ENCODE measurements at regions not wholly inside any gene's neighbourhood (a gene's known extent, or its start where the extent isn't known, plus 50 kb on each side); places are given as distances from the start of the nearest gene placed in this dataset.

- Histone ChIP-seq H3K4me2 (ENCODE audit: low read length) (no peak overlapping the region), H2AFZ (ENCODE audit: low read length) (no peak overlapping the region), H3K27ac (ENCODE audit: low read depth, low read length, poor library complexity, severe bottlenecking) (no peak overlapping the region), H3K9me2 (ENCODE audit: insufficient read depth, low read length) (no peaks in the 10 kb centered on the region), H3K9me3 (ENCODE audit: low read length) (no peaks in the 10 kb centered on the region), H3K79me2 (ENCODE audit: insufficient read depth, low read depth, low read length) (no peaks in the 10 kb centered on the region), H4K20me1 (ENCODE audit: insufficient read depth, low read length) (no peaks in the 10 kb centered on the region), H3K4me1 (ENCODE audit: insufficient read depth, low read length, poor library complexity, severe bottlenecking) (no peaks in the 10 kb centered on the region), H3K4me3 (ENCODE audit: low read depth, low read length, poor library complexity, severe bottlenecking) (no peak overlapping the region), H3K36me3 (ENCODE audit: insufficient read depth, low read length) (no peaks in the 10 kb centered on the region)
- TF ChIP-seq CTCF (conservative IDR thresholded peaks at IDR 0.05; ENCODE audit: low read length) (no peak), EZH2phosphoT487 (IDR thresholded peaks at IDR 0.05; ENCODE audit: borderline replicate concordance, low read depth, low read length) (no peak)
- POLR2A ChIA-PET: interaction anchor here (0.6 to 0.7 kb wide), 2 partner anchors 9 to 51 kb away, joined by 3 to 4 read pairs; no protein-coding TSS in a partner anchor
- CTCF ChIA-PET (ENCODE audit: unreplicated experiment): no interaction called here
- no TSS peak for BruUV-seq (replicated peaks)
- DNase-seq (ENCODE audit: low spot score): no peak
- intact Hi-C loops (cut with micrococcal nuclease; ENCODE audit: unreplicated experiment): no loop called here
These were observed 74.5 kb upstream of the PAQR3 start for GRCh38 chr4:79013756-79014155.

GRCh38 chr4:78990938-78991810, 51.9 kb upstream of the PAQR3 start:
- no peaks in the 10 kb centered on the region for H3K9me3 ChIP-seq (ENCODE audit: low read length)
- no peak overlapping the region for H3K27ac ChIP-seq (ENCODE audit: low read depth, low read length, poor library complexity, severe bottlenecking)
- no peak overlapping the region for H2AFZ ChIP-seq (ENCODE audit: low read length)
- H4K20me1 ChIP-seq (ENCODE audit: insufficient read depth, low read length): no peaks in the 10 kb centered on the region
- intact Hi-C loops (cut with micrococcal nuclease; ENCODE audit: unreplicated experiment): no loop called here
- H3K36me3 ChIP-seq (ENCODE audit: insufficient read depth, low read length): no peaks in the 10 kb centered on the region
- no TSS peak for BruUV-seq (replicated peaks)
- no peaks in the 10 kb centered on the region for H3K79me2 ChIP-seq (ENCODE audit: insufficient read depth, low read depth, low read length)
- DNase-seq (ENCODE audit: low spot score): no peak
- TF ChIP-seq CTCF (conservative IDR thresholded peaks at IDR 0.05; ENCODE audit: low read length): no peak
- no peak for TF ChIP-seq EZH2phosphoT487 (IDR thresholded peaks at IDR 0.05; ENCODE audit: borderline replicate concordance, low read depth, low read length)
- H3K4me1 ChIP-seq (ENCODE audit: insufficient read depth, low read length, poor library complexity, severe bottlenecking): no peaks in the 10 kb centered on the region
- CTCF ChIA-PET (ENCODE audit: unreplicated experiment): no interaction called here
- no peak overlapping the region for H3K4me2 ChIP-seq (ENCODE audit: low read length)
- H3K9me2 ChIP-seq (ENCODE audit: insufficient read depth, low read length): no peaks in the 10 kb centered on the region
- no peak overlapping the region for H3K4me3 ChIP-seq (ENCODE audit: low read depth, low read length, poor library complexity, severe bottlenecking)
- POLR2A ChIA-PET: interaction anchor here (1.1 to 1.5 kb wide), 2 partner anchors 8 to 30 kb away, joined by 3 read pairs; no protein-coding TSS in a partner anchor

DNA sequence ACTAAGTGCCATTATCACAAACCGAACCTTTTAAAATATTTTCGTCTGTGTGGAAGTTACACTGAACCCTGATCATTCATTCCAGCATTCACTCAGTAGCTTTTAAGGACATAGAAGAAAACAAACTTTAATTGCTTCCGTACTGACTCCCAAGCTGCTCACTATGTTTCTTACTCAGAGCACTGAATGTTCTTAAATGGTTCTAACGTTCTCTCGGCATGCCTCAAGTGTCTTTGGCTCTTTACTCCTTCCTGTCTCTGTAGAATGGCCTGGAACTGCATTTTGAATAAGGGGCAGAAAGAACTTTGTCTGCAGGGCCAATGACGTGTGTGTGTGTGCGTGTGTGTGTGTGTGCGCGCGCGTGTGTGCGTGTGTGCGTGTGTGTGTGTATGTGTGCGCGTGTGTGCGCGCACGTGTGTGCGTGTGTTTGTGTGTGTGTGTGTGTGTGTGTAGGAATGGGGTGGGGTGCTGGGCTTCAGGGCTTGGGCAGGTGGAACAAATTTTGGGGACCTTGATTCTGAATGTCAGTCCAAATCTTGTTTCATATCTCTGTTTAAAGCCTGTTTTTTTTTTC, 50.5 kb upstream of the PAQR3 start:
- Histone ChIP-seq H3K9me2 (ENCODE audit: insufficient read depth, low read length) (no peaks in the 10 kb centered on the region), H3K79me2 (ENCODE audit: insufficient read depth, low read depth, low read length) (no peaks in the 10 kb centered on the region), H4K20me1 (ENCODE audit: insufficient read depth, low read length) (no peaks in the 10 kb centered on the region), H3K4me2 (ENCODE audit: low read length) (no peak overlapping the region), H3K4me3 (ENCODE audit: low read depth, low read length, poor library complexity, severe bottlenecking) (no peak overlapping the region), H3K36me3 (ENCODE audit: insufficient read depth, low read length) (no peaks in the 10 kb centered on the region), H2AFZ (ENCODE audit: low read length) (no peak overlapping the region), H3K4me1 (ENCODE audit: insufficient read depth, low read length, poor library complexity, severe bottlenecking) (no peaks in the 10 kb centered on the region), H3K27ac (ENCODE audit: low read depth, low read length, poor library complexity, severe bottlenecking) (no peak overlapping the region), H3K9me3 (ENCODE audit: low read length) (no peaks in the 10 kb centered on the region)
- BruUV-seq (replicated peaks): no TSS peak
- CTCF ChIA-PET (ENCODE audit: unreplicated experiment): no interaction called here
- intact Hi-C loops (cut with micrococcal nuclease; ENCODE audit: unreplicated experiment): no loop called here
- TF ChIP-seq CTCF (conservative IDR thresholded peaks at IDR 0.05; ENCODE audit: low read length) (no peak), EZH2phosphoT487 (IDR thresholded peaks at IDR 0.05; ENCODE audit: borderline replicate concordance, low read depth, low read length) (no peak)
- POLR2A ChIA-PET: no interaction called here
- no peak for DNase-seq (ENCODE audit: low spot score)

Data from OCI-LY7 (cell line).